ENCODE measurements at regions not wholly inside any gene's neighbourhood (a gene's known extent, or its start where the extent isn't known, plus 50 kb on each side); places are given as distances from the start of the nearest gene placed in this dataset.

DNA sequence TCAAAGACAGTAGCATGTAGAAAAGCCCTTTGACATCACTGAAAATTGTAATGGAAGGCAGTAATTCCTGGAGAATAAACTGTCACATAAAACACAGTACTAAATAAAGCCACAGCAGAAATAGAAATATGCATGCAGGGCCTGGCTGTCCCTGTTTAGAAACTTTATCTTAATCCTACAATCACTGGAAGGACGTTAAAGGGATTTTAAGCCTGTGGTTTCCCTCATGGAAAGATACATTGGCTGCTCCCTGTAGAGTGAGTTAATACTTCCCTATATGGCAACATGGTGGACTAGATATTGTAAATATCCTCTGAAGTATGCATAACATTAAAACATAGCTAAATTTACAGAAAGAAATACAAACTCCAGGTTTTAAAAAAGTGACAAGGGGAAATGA lies 1334.9 kb upstream of the CELF2 start:
- 34 to 62% methylated on average over 1 of the region's 1 CpG for WGBS, 2 donors

DNA sequence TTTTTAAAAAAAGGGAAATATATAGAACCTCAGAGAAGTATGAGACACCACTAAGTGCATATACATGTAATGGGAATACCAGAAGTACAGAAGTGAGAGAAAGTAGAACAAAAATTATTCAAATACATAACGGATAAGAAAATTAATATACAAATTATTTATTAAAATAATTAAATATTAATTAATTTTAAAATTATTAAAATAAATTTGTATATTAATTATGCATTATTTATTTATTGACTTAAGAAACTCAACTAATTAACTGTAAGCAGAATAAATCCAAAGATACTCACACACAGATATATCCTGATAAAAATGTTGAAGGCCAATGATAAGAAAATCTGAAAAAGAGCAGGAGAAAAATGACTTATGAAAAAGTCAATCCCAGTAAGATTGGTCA lies 1333.5 kb upstream of the CELF2 start:
- TF ChIP-seq, protein P1, sequence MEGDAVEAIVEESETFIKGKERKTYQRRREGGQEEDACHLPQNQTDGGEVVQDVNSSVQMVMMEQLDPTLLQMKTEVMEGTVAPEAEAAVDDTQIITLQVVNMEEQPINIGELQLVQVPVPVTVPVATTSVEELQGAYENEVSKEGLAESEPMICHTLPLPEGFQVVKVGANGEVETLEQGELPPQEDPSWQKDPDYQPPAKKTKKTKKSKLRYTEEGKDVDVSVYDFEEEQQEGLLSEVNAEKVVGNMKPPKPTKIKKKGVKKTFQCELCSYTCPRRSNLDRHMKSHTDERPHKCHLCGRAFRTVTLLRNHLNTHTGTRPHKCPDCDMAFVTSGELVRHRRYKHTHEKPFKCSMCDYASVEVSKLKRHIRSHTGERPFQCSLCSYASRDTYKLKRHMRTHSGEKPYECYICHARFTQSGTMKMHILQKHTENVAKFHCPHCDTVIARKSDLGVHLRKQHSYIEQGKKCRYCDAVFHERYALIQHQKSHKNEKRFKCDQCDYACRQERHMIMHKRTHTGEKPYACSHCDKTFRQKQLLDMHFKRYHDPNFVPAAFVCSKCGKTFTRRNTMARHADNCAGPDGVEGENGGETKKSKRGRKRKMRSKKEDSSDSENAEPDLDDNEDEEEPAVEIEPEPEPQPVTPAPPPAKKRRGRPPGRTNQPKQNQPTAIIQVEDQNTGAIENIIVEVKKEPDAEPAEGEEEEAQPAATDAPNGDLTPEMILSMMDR (IDR thresholded peaks at IDR 0.05), result no peak
- no peak for TF ChIP-seq POLR2AphosphoS5 (IDR thresholded peaks at IDR 0.05)
- TF ChIP-seq POLR2A (IDR thresholded peaks at IDR 0.05), result no peak
- TF ChIP-seq EP300 (IDR thresholded peaks at IDR 0.05), result no peak
- Histone ChIP-seq H3K36me3 (no peaks in the 10 kb centered on the region), H3K27me3 (no peaks in the 10 kb centered on the region), H3K27ac (no peak overlapping the region), H3K9me3 (no peaks in the 10 kb centered on the region), H3K4me1 (peaks cover 0 to 4% (median 2%) of the 10 kb centered on the region in 4 donors), H3K4me3 (no peak overlapping the region)
- DNase-seq, result no peak
- WGBS, 2 donors, result 85 to 89% methylated on average over 1 of the region's 1 CpG
- intact Hi-C loops (cut with DNase I), result no loop called here

More for the DNA sequence above, 1334.9 kb upstream of the CELF2 start:
- DNase-seq, result no peak
- peaks cover 0 to 4% (median 2%) of the 10 kb centered on the region in 4 donors for H3K4me1 ChIP-seq
- H3K27me3 ChIP-seq, result no peaks in the 10 kb centered on the region
- intact Hi-C loops (cut with DNase I), result no loop called here
- no peak overlapping the region for H3K4me3 ChIP-seq
- H3K9me3 ChIP-seq, result no peaks in the 10 kb centered on the region
- TF ChIP-seq POLR2AphosphoS5 (IDR thresholded peaks at IDR 0.05) (no peak), EP300 (IDR thresholded peaks at IDR 0.05) (no peak), POLR2A (IDR thresholded peaks at IDR 0.05) (no peak)
- TF ChIP-seq, protein P1 (IDR thresholded peaks at IDR 0.05), result no peak
- no peak overlapping the region for H3K27ac ChIP-seq
- no peaks in the 10 kb centered on the region for H3K36me3 ChIP-seq

DNA sequence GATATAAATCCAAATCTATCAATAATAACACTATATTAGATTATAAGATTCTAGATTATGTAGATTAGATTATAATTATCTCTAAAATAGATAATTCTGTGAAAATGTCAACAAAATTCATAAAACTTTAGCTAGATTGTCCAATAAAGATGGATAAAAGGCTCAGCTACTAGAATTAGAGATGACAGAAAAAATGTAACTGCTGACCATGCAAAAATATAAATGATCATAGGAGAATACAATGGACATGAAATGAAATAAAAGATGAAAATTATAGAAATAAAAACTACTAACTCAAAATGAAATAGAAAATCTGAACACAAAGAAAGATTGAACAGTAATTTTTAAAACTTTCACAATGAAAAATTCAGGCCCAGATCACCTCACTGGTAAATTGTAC lies 1332.1 kb upstream of the CELF2 start:
- Histone ChIP-seq H3K36me3 (no peaks in the 10 kb centered on the region), H3K9me3 (no peaks in the 10 kb centered on the region), H3K27ac (no peak overlapping the region), H3K4me3 (no peak overlapping the region), H3K27me3 (no peaks in the 10 kb centered on the region), H3K4me1 (peaks cover 0 to 4% (median 2%) of the 10 kb centered on the region in 4 donors)
- intact Hi-C loops (cut with DNase I), result no loop called here
- no peak for TF ChIP-seq POLR2AphosphoS5 (IDR thresholded peaks at IDR 0.05)
- TF ChIP-seq POLR2A (IDR thresholded peaks at IDR 0.05), result no peak
- TF ChIP-seq, protein P1 (IDR thresholded peaks at IDR 0.05), result no peak
- TF ChIP-seq EP300 (IDR thresholded peaks at IDR 0.05), result no peak
- no peak for DNase-seq

DNA sequence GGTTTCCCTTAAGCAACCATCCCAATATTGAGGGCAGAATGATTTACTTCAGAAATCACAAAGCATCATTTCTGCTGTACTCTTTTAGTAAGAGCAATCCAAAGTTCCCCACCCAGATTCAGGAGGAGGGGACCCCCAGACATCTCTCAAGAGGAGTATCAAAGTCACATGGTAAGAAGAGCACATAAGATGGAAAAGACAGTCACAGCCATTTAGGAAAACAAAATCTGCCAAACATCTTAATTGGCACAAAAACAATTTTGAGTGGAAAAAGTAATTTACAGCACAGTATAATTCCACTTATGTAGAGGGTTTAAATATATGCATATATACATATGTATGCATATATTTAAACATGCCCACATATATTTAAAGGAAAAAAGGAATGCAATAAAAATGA lies 1329.0 kb upstream of the CELF2 start:
- intact Hi-C loops (cut with DNase I), result no loop called here
- Histone ChIP-seq H3K9me3 (no peaks in the 10 kb centered on the region), H3K4me1 (no peaks in the 10 kb centered on the region), H3K27me3 (no peaks in the 10 kb centered on the region), H3K27ac (no peak overlapping the region), H3K4me3 (no peak overlapping the region), H3K36me3 (no peaks in the 10 kb centered on the region)
- no peak for DNase-seq
- no peak for TF ChIP-seq POLR2A (IDR thresholded peaks at IDR 0.05)
- TF ChIP-seq, protein P1 (IDR thresholded peaks at IDR 0.05), result no peak
- no peak for TF ChIP-seq EP300 (IDR thresholded peaks at IDR 0.05)
- TF ChIP-seq POLR2AphosphoS5 (IDR thresholded peaks at IDR 0.05), result no peak

DNA sequence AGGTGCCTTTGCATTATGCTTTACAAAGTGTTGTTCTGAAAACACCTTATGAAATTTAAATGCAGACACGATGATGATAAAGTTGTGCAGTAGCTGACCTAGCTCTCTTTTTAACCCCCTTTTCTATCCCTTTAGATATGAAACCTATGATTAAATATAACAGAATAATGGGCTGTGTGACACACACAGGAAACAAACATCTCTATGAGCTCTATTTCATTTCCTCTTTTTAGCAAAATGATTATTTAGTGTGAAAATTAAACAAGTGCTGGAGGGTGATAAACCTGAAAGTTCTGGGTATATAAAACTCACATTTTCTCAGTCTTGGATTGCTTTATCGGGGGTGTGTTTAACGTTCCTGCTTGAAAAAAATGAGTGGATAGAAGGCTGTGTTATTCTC lies 1310.5 kb upstream of the CELF2 start:
- Histone ChIP-seq H3K4me3 (no peak overlapping the region), H3K27ac (no peak overlapping the region), H3K27me3 (no peaks in the 10 kb centered on the region), H3K9me3 (peaks cover 0 to 1% (median under 1%) of the 10 kb centered on the region in 4 donors), H3K4me1 (no peaks in the 10 kb centered on the region), H3K36me3 (no peaks in the 10 kb centered on the region)
- no peak for DNase-seq
- TF ChIP-seq, protein P1 (IDR thresholded peaks at IDR 0.05), result no peak
- TF ChIP-seq EP300 (IDR thresholded peaks at IDR 0.05), result no peak
- no peak for TF ChIP-seq POLR2A (IDR thresholded peaks at IDR 0.05)
- TF ChIP-seq POLR2AphosphoS5 (IDR thresholded peaks at IDR 0.05), result no peak
- WGBS, 2 donors, result 45 to 76% methylated on average over 3 of the region's 3 CpGs
- intact Hi-C loops (cut with DNase I), result no loop called here
